GM23338 (cell line): ENCODE measurements at regions not wholly inside any gene's neighbourhood (a gene's known extent, or its start where the extent isn't known, plus 50 kb on each side); places are given as distances from the start of the nearest gene placed in this dataset.
A peak's percentile ranks its signal among the peaks of the same experiment; 100 is the strongest.

Experiments
- ATAC-seq: fragments of 200-7000 bp; cut with Tn5 transposase; 3 replicates; pipeline ENCODE4 v1.9.1; 2020
- DNase-seq: peaks from one replicate; pipeline ENCODE4 v3.0.0-alpha.2; 2015; ENCODE audit warnings: low spot score
- H2AFZ ChIP-seq: fragments of 200-600 bp; sonication (generic); 2 replicates; pipeline ENCODE4 v1.8.0; 2016; ENCODE audit warnings: antibody characterized with exemption, mild to moderate bottlenecking, moderate library complexity
- H3F3A ChIP-seq: fragments of 200-600 bp; sonication (generic); replicated peaks from 2 replicates; pipeline ENCODE4 v1.8.0; 2017; ENCODE audit warnings: antibody characterized with exemption, mixed run types, low read depth
- H3K27ac ChIP-seq: fragments of 200-600 bp; sonication (generic); 2 replicates; pipeline ENCODE4 v1.6.1; 2016; ENCODE audit warnings: low read depth
- H3K27me3 ChIP-seq: fragments of 200-600 bp; sonication (generic); 2 replicates; pipeline ENCODE4 v1.8.0; 2016; ENCODE audit warnings: mild to moderate bottlenecking, mixed run types, moderate library complexity; ENCODE audit not compliant: insufficient read depth
- H3K36me3 ChIP-seq: fragments of 200-600 bp; sonication (generic); 2 replicates; pipeline ENCODE4 v1.8.0; 2016; ENCODE audit warnings: mild to moderate bottlenecking; ENCODE audit not compliant: insufficient read depth
- H3K4me1 ChIP-seq: fragments of 200-600 bp; sonication (generic); 2 replicates; pipeline ENCODE4 v1.8.0; 2016; ENCODE audit warnings: mild to moderate bottlenecking, moderate library complexity; ENCODE audit not compliant: insufficient read depth
- H3K4me2 ChIP-seq: fragments of 200-600 bp; sonication (generic); 2 replicates; pipeline ENCODE4 v1.7.1; 2017; ENCODE audit warnings: mixed run types
- H3K4me3 ChIP-seq: fragments of 200-600 bp; sonication (generic); 2 replicates; pipeline ENCODE4 v1.6.1; 2016; ENCODE audit warnings: mixed run types
- H3K79me2 ChIP-seq: fragments of 200-600 bp; sonication (generic); replicated peaks from 2 replicates; pipeline ENCODE4 v1.8.0; 2017; ENCODE audit warnings: mild to moderate bottlenecking; ENCODE audit not compliant: insufficient read depth
- H3K9me2 ChIP-seq: fragments of 200-600 bp; sonication (generic); 2 replicates; pipeline ENCODE4 v1.8.0; 2017; ENCODE audit not compliant: insufficient read depth
- H4K20me1 ChIP-seq: fragments of 200-600 bp; sonication (generic); replicated peaks from 2 replicates; pipeline ENCODE4 v1.8.0; 2017; ENCODE audit warnings: mild to moderate bottlenecking; ENCODE audit not compliant: insufficient read depth
- H3K27ac Mint-ChIP-seq: 2 replicates; pipeline ENCODE4 v1.8.0; 2020; ENCODE audit warnings: inconsistent platforms, mild to moderate bottlenecking, moderate library complexity, mixed read lengths
- H3K27me3 Mint-ChIP-seq: 3 replicates; pipeline ENCODE4 v1.8.0; 2022; ENCODE audit warnings: low read depth, mild to moderate bottlenecking, moderate library complexity, mixed read lengths, inconsistent platforms; ENCODE audit not compliant: insufficient read depth, poor library complexity
- H3K36me3 Mint-ChIP-seq: 3 replicates; pipeline ENCODE4 v1.8.0; 2021; ENCODE audit warnings: low read depth, mild to moderate bottlenecking, inconsistent platforms, moderate library complexity, mixed read lengths
- H3K4me1 Mint-ChIP-seq: 3 replicates; pipeline ENCODE4 v1.8.0; 2020; ENCODE audit warnings: mild to moderate bottlenecking, inconsistent platforms, mixed read lengths
- H3K4me3 Mint-ChIP-seq: 3 replicates; pipeline ENCODE4 v1.8.0; 2021; ENCODE audit warnings: moderate library complexity, mild to moderate bottlenecking, inconsistent platforms, mixed read lengths
- H3K9me3 Mint-ChIP-seq: 3 replicates; pipeline ENCODE4 v1.8.0; 2020; ENCODE audit warnings: moderate library complexity, mild to moderate bottlenecking, inconsistent platforms, mixed read lengths
- CREB1 ChIP-seq: fragments of 250-450 bp; sonication (Bioruptor Pico); IDR thresholded peaks from 2 replicates; pipeline ENCODE4 v1.5.0; 2020; ENCODE audit warnings: low read depth, mild to moderate bottlenecking, moderate library complexity
- CTCF ChIP-seq, 2 experiments: fragments of 200-600 bp in 1 of 2; sonication (generic) in 1 of 2; conservative IDR thresholded peaks; 2 replicates each; pipeline versions ENCODE4 v1.5.1 to v1.6.1; 2016 to 2017; ENCODE audit warnings: antibody characterized with exemption in 2 of 2, low read depth in 2 of 2, mild to moderate bottlenecking in 2 of 2, moderate library complexity in 1 of 2
- ETS1 ChIP-seq: IDR thresholded peaks from 2 replicates; pipeline ENCODE4 v1.6.1; 2016; ENCODE audit warnings: antibody characterized with exemption
- EZH2 ChIP-seq: fragments of 200-600 bp; sonication (generic); IDR thresholded peaks from one replicate; pipeline ENCODE4 v1.8.0; 2017; ENCODE audit warnings: antibody characterized with exemption, mild to moderate bottlenecking, low read depth; ENCODE audit not compliant: unreplicated experiment
- JUNB ChIP-seq: IDR thresholded peaks from one replicate; pipeline ENCODE4 v1.6.1; 2016; ENCODE audit warnings: antibody characterized with exemption; ENCODE audit not compliant: unreplicated experiment
- NANOG ChIP-seq: IDR thresholded peaks from 2 replicates; pipeline ENCODE4 v1.6.1; 2016; ENCODE audit warnings: antibody characterized with exemption, borderline replicate concordance
- POLR2AphosphoS5 ChIP-seq: IDR thresholded peaks from 2 replicates; pipeline ENCODE4 v1.6.1; 2016; ENCODE audit warnings: antibody characterized with exemption, low read depth
- ZNF114 ChIP-seq: fragments of 250-450 bp; sonication (Bioruptor Pico); IDR thresholded peaks from 2 replicates; pipeline ENCODE4 v1.5.0; 2020; ENCODE audit warnings: mild to moderate bottlenecking, moderate library complexity
- ZNF331 ChIP-seq: fragments of 250-450 bp; sonication (Bioruptor Pico); IDR thresholded peaks from 2 replicates; pipeline ENCODE4 v1.5.0; 2020; ENCODE audit warnings: low read depth, mild to moderate bottlenecking, moderate library complexity

GRCh38 chr2:64869126-64869525, 120.1 kb upstream of the SLC1A4 start:
- ATAC-seq (no peak), DNase-seq (peak; percentile 27)
- Mint-ChIP-seq H3K36me3 (no peaks in the 10 kb centered on the region), H3K4me3 (no peak overlapping the region), H3K4me1 (peaks cover 6% of the 10 kb centered on the region), H3K9me3 (no peaks in the 10 kb centered on the region), H3K27me3 (peaks cover 5% of the 10 kb centered on the region), H3K27ac (no peak overlapping the region)
- Histone ChIP-seq H3K9me2 (no peaks in the 10 kb centered on the region), H2AFZ (peak overlapping the region; percentile 43; the same call in 1 of the 2 replicates), H3K27ac (no peak overlapping the region), H3K4me3 (no peak overlapping the region), H4K20me1 (no peaks in the 10 kb centered on the region), H3K27me3 (peaks cover 19% of the 10 kb centered on the region), H3F3A (no peaks in the 10 kb centered on the region), H3K79me2 (no peaks in the 10 kb centered on the region), H3K4me1 (peaks cover 11% of the 10 kb centered on the region; the same call in 1 of the 2 replicates), H3K4me2 (no peak overlapping the region), H3K36me3 (no peaks in the 10 kb centered on the region)
- TF ChIP-seq ETS1 (no peak), CTCF (conservative IDR thresholded peaks at IDR 0.05; ENCODE audit: low read depth in 2 of 2) (0 out of 4 replicates have a peak, but pooled peaks of 1 of the 2 experiments have one; percentile 7)

- Histone ChIP-seq H4K20me1 (no peaks in the 10 kb centered on the region), H3K79me2 (no peaks in the 10 kb centered on the region), H3K9me2 (no peaks in the 10 kb centered on the region), H3K27me3 (no peaks in the 10 kb centered on the region), H3K4me2 (no peak overlapping the region), H3K36me3 (no peaks in the 10 kb centered on the region), H3K27ac (no peak overlapping the region), H3F3A (no peaks in the 10 kb centered on the region), H3K4me3 (no peak overlapping the region), H3K4me1 (peaks cover 8% of the 10 kb centered on the region; the same call in 1 of the 2 replicates), H2AFZ (peak overlapping the region; percentile 76)
- Mint-ChIP-seq H3K27me3 (peaks cover 8% of the 10 kb centered on the region), H3K4me1 (peaks cover 16% of the 10 kb centered on the region), H3K9me3 (no peaks in the 10 kb centered on the region), H3K27ac (no peak overlapping the region), H3K4me3 (no peak overlapping the region), H3K36me3 (no peaks in the 10 kb centered on the region)
- TF ChIP-seq EZH2 (no peak), CTCF (conservative IDR thresholded peaks at IDR 0.05; ENCODE audit: low read depth in 2 of 2) (peak; percentile 92 to 94)
- ATAC-seq (peak; percentile 90), DNase-seq (peak; percentile 85)
Measured at GRCh38 chr2:64873472-64873924, 115.7 kb upstream of the SLC1A4 start.

- Histone ChIP-seq H4K20me1 (no peaks in the 10 kb centered on the region), H3K27me3 (no peaks in the 10 kb centered on the region), H2AFZ (no peak overlapping the region), H3K4me1 (peaks cover 12% of the 10 kb centered on the region; the same call in 1 of the 2 replicates), H3K9me2 (no peaks in the 10 kb centered on the region), H3F3A (no peaks in the 10 kb centered on the region), H3K27ac (no peak overlapping the region), H3K4me3 (no peak overlapping the region), H3K79me2 (no peaks in the 10 kb centered on the region), H3K36me3 (no peaks in the 10 kb centered on the region), H3K4me2 (no peak overlapping the region)
- no peak for ATAC-seq
- Mint-ChIP-seq H3K36me3 (no peaks in the 10 kb centered on the region), H3K27ac (no peak overlapping the region), H3K4me1 (peaks cover 20% of the 10 kb centered on the region), H3K4me3 (no peak overlapping the region), H3K27me3 (peaks cover 8% of the 10 kb centered on the region), H3K9me3 (no peaks in the 10 kb centered on the region)
- no peak for DNase-seq
- TF ChIP-seq ZNF114 (CRISPR knock-in tag) (no peak), CREB1 (no peak), ZNF331 (CRISPR knock-in tag) (no peak), JUNB (no peak), EZH2 (no peak), NANOG (no peak), POLR2AphosphoS5 (no peak), ETS1 (no peak)
Measured at GRCh38 chr2:64874593-64874992, 114.6 kb upstream of the SLC1A4 start.
